Renal pelvis (tissue), 1 donor: ENCODE measurements at regions not wholly inside any gene's neighbourhood (a gene's known extent, or its start where the extent isn't known, plus 50 kb on each side); places are given as distances from the start of the nearest gene placed in this dataset.

Source experiments
- DNase-seq: peaks from one replicate; pipeline ENCODE4 v3.0.0-alpha.2; 2013

- no peak for DNase-seq
Measured at GRCh38 chr14:97395068-97395467, 597.9 kb downstream of the VRK1 start.

GRCh38 chr14:97401714-97402113 lies 604.5 kb downstream of the VRK1 start:
- no peak for DNase-seq

- no peak for DNase-seq
Measured at GRCh38 chr14:97402279-97402678, 605.1 kb downstream of the VRK1 start.

- no peak for DNase-seq
Measured at GRCh38 chr14:97407701-97408407, 610.7 kb downstream of the VRK1 start.

GRCh38 chr14:97408503-97408902 lies 611.3 kb downstream of the VRK1 start:
- DNase-seq = no peak

GRCh38 chr14:97408937-97409815 lies 612.0 kb downstream of the VRK1 start:
- DNase-seq = no peak

- no peak for DNase-seq
Measured at GRCh38 chr14:97410667-97411620, 613.8 kb downstream of the VRK1 start.

GRCh38 chr14:97411938-97412612 lies 614.9 kb downstream of the VRK1 start:
- no peak for DNase-seq

GRCh38 chr14:97413022-97413539 lies 615.9 kb downstream of the VRK1 start:
- no peak for DNase-seq

GRCh38 chr14:97413966-97414717 lies 617.0 kb downstream of the VRK1 start:
- DNase-seq = no peak

GRCh38 chr14:97414718-97415098 lies 617.5 kb downstream of the VRK1 start:
- DNase-seq = no peak

GRCh38 chr14:97415907-97416306 lies 618.7 kb downstream of the VRK1 start:
- no peak for DNase-seq

GRCh38 chr14:97416550-97416949 lies 619.4 kb downstream of the VRK1 start:
- DNase-seq = no peak

- no peak for DNase-seq
Measured at GRCh38 chr14:97417331-97417730, 620.1 kb downstream of the VRK1 start.

- no peak for DNase-seq
Measured at GRCh38 chr14:97420211-97420610, 623.0 kb downstream of the VRK1 start.

- DNase-seq = no peak
Measured at GRCh38 chr14:97426776-97427175, 629.6 kb downstream of the VRK1 start.

GRCh38 chr14:97428808-97429440 lies 631.7 kb downstream of the VRK1 start:
- no peak for DNase-seq

GRCh38 chr14:97432586-97432985 lies 635.4 kb downstream of the VRK1 start:
- no peak for DNase-seq

- DNase-seq = no peak
Measured at GRCh38 chr14:97441740-97442362, 644.7 kb downstream of the VRK1 start.

- DNase-seq = no peak
Measured at GRCh38 chr14:97442363-97442762, 645.2 kb downstream of the VRK1 start.
